GM12892 (cell line): ENCODE measurements at regions not wholly inside any gene's neighbourhood (a gene's known extent, or its start where the extent isn't known, plus 50 kb on each side); places are given as distances from the start of the nearest gene placed in this dataset.
"Not testable (repeated sequence)": the region's sequence is repeated elsewhere in the genome, so short reads cannot be mapped to it uniquely, and the experiment has no call there.

Experiments
- DNase-seq: peaks from one replicate; pipeline ENCODE4 v3.0.0; 2011; ENCODE audit not compliant: insufficient read length
- FAIRE-seq: peaks from 2 replicates; lab custom pipeline; 2011; peaks lifted over from hg19 to GRCh38; lab: Jason Lieb, UNC
- POLR2A ChIP-seq: IDR thresholded peaks from 2 replicates; pipeline ENCODE4 v1.6.1; 2011; ENCODE audit warnings: low read depth, low read length, control low read depth
- POLR2AphosphoS5 ChIP-seq: IDR thresholded peaks from 2 replicates; pipeline ENCODE4 v1.6.1; 2011; ENCODE audit warnings: low read depth, low read length, control low read depth
- TAF1 ChIP-seq: IDR thresholded peaks from 2 replicates; pipeline ENCODE4 v1.6.1; 2011; ENCODE audit warnings: low read depth, mild to moderate bottlenecking, control low read depth, low read length, borderline replicate concordance

- TF ChIP-seq TAF1 = no peak
- no peak for TF ChIP-seq POLR2AphosphoS5
- TF ChIP-seq POLR2A = no peak
- DNase-seq = no peak
- no peak for FAIRE-seq
Observed at GRCh38 chr7:81491573-81491972, 278.3 kb downstream of the HGF start.

GRCh38 chr7:81488210-81488609, 281.6 kb downstream of the HGF start:
- no peak for FAIRE-seq
- no peak for DNase-seq
- TF ChIP-seq TAF1 = no peak
- no peak for TF ChIP-seq POLR2AphosphoS5

- TF ChIP-seq POLR2A (no peak), POLR2AphosphoS5 (no peak), TAF1 (no peak)
Observed at GRCh38 chr7:81487516-81487915, 282.3 kb downstream of the HGF start.

GRCh38 chr7:81484261-81484660, 285.6 kb downstream of the HGF start:
- no peak for TF ChIP-seq POLR2A
- TF ChIP-seq POLR2AphosphoS5 = no peak
- no peak for TF ChIP-seq TAF1
- DNase-seq (no peak), FAIRE-seq (no peak)

More at GRCh38 chr7:81487516-81487915, 282.3 kb downstream of the HGF start:
- no peak for FAIRE-seq
- DNase-seq = no peak

GRCh38 chr7:81482600-81483186, 287.2 kb downstream of the HGF start:
- DNase-seq (no peak), FAIRE-seq (no peak)
- TF ChIP-seq POLR2AphosphoS5 (no peak), POLR2A (no peak), TAF1 (no peak)

GRCh38 chr7:81478664-81479063, 291.2 kb downstream of the HGF start:
- no peak for DNase-seq
- TF ChIP-seq POLR2AphosphoS5 (no peak), POLR2A (no peak), TAF1 (no peak)
- FAIRE-seq = no peak

- not testable (repeated sequence) for FAIRE-seq
Observed at GRCh38 chr7:81478201-81478600, 291.6 kb downstream of the HGF start.

GRCh38 chr7:81473236-81473635, 296.6 kb downstream of the HGF start:
- DNase-seq (no peak), FAIRE-seq (no peak)
- TF ChIP-seq POLR2A = no peak
- TF ChIP-seq POLR2AphosphoS5 = no peak
- no peak for TF ChIP-seq TAF1

More at GRCh38 chr7:81478201-81478600, 291.6 kb downstream of the HGF start:
- not testable (repeated sequence) for DNase-seq

- FAIRE-seq = no peak
- DNase-seq = no peak
- TF ChIP-seq TAF1 (no peak), POLR2AphosphoS5 (no peak), POLR2A (no peak)
Observed at GRCh38 chr7:81470724-81471379, 299.0 kb downstream of the HGF start.

GRCh38 chr7:81469869-81470723, 299.8 kb downstream of the HGF start:
- peak; percentile 89 for FAIRE-seq

GRCh38 chr7:81469153-81469868, 300.5 kb downstream of the HGF start:
- no peak for TF ChIP-seq TAF1
- TF ChIP-seq POLR2AphosphoS5 = no peak
- no peak for TF ChIP-seq POLR2A
- FAIRE-seq (no peak), DNase-seq (no peak)

More at GRCh38 chr7:81469869-81470723, 299.8 kb downstream of the HGF start:
- TF ChIP-seq POLR2A = no peak
- no peak for TF ChIP-seq POLR2AphosphoS5
- no peak for TF ChIP-seq TAF1
- DNase-seq = no peak
